GM23338 (cell line): ENCODE measurements at regions not wholly inside any gene's neighbourhood (a gene's known extent, or its start where the extent isn't known, plus 50 kb on each side); places are given as distances from the start of the nearest gene placed in this dataset.

ENCODE experiments used
- ATAC-seq: fragments of 200-7000 bp; cut with Tn5 transposase; 3 replicates; pipeline ENCODE4 v1.9.1; 2020
- DNase-seq: peaks from one replicate; pipeline ENCODE4 v3.0.0-alpha.2; 2015; ENCODE audit warnings: low spot score
- H2AFZ ChIP-seq: fragments of 200-600 bp; sonication (generic); 2 replicates; pipeline ENCODE4 v1.8.0; 2016; ENCODE audit warnings: antibody characterized with exemption, mild to moderate bottlenecking, moderate library complexity
- H3F3A ChIP-seq: fragments of 200-600 bp; sonication (generic); replicated peaks from 2 replicates; pipeline ENCODE4 v1.8.0; 2017; ENCODE audit warnings: antibody characterized with exemption, mixed run types, low read depth
- H3K27ac ChIP-seq: fragments of 200-600 bp; sonication (generic); 2 replicates; pipeline ENCODE4 v1.6.1; 2016; ENCODE audit warnings: low read depth
- H3K27me3 ChIP-seq: fragments of 200-600 bp; sonication (generic); 2 replicates; pipeline ENCODE4 v1.8.0; 2016; ENCODE audit warnings: mild to moderate bottlenecking, mixed run types, moderate library complexity; ENCODE audit not compliant: insufficient read depth
- H3K36me3 ChIP-seq: fragments of 200-600 bp; sonication (generic); 2 replicates; pipeline ENCODE4 v1.8.0; 2016; ENCODE audit warnings: mild to moderate bottlenecking; ENCODE audit not compliant: insufficient read depth
- H3K4me1 ChIP-seq: fragments of 200-600 bp; sonication (generic); 2 replicates; pipeline ENCODE4 v1.8.0; 2016; ENCODE audit warnings: mild to moderate bottlenecking, moderate library complexity; ENCODE audit not compliant: insufficient read depth
- H3K4me2 ChIP-seq: fragments of 200-600 bp; sonication (generic); 2 replicates; pipeline ENCODE4 v1.7.1; 2017; ENCODE audit warnings: mixed run types
- H3K4me3 ChIP-seq: fragments of 200-600 bp; sonication (generic); 2 replicates; pipeline ENCODE4 v1.6.1; 2016; ENCODE audit warnings: mixed run types
- H3K79me2 ChIP-seq: fragments of 200-600 bp; sonication (generic); replicated peaks from 2 replicates; pipeline ENCODE4 v1.8.0; 2017; ENCODE audit warnings: mild to moderate bottlenecking; ENCODE audit not compliant: insufficient read depth
- H3K9me2 ChIP-seq: fragments of 200-600 bp; sonication (generic); 2 replicates; pipeline ENCODE4 v1.8.0; 2017; ENCODE audit not compliant: insufficient read depth
- H4K20me1 ChIP-seq: fragments of 200-600 bp; sonication (generic); replicated peaks from 2 replicates; pipeline ENCODE4 v1.8.0; 2017; ENCODE audit warnings: mild to moderate bottlenecking; ENCODE audit not compliant: insufficient read depth
- H3K27ac Mint-ChIP-seq: 2 replicates; pipeline ENCODE4 v1.8.0; 2020; ENCODE audit warnings: inconsistent platforms, mild to moderate bottlenecking, moderate library complexity, mixed read lengths
- H3K27me3 Mint-ChIP-seq: 3 replicates; pipeline ENCODE4 v1.8.0; 2022; ENCODE audit warnings: low read depth, mild to moderate bottlenecking, moderate library complexity, mixed read lengths, inconsistent platforms; ENCODE audit not compliant: insufficient read depth, poor library complexity
- H3K36me3 Mint-ChIP-seq: 3 replicates; pipeline ENCODE4 v1.8.0; 2021; ENCODE audit warnings: low read depth, mild to moderate bottlenecking, inconsistent platforms, moderate library complexity, mixed read lengths
- H3K4me1 Mint-ChIP-seq: 3 replicates; pipeline ENCODE4 v1.8.0; 2020; ENCODE audit warnings: mild to moderate bottlenecking, inconsistent platforms, mixed read lengths
- H3K4me3 Mint-ChIP-seq: 3 replicates; pipeline ENCODE4 v1.8.0; 2021; ENCODE audit warnings: moderate library complexity, mild to moderate bottlenecking, inconsistent platforms, mixed read lengths
- H3K9me3 Mint-ChIP-seq: 3 replicates; pipeline ENCODE4 v1.8.0; 2020; ENCODE audit warnings: moderate library complexity, mild to moderate bottlenecking, inconsistent platforms, mixed read lengths
- CREB1 ChIP-seq: fragments of 250-450 bp; sonication (Bioruptor Pico); IDR thresholded peaks from 2 replicates; pipeline ENCODE4 v1.5.0; 2020; ENCODE audit warnings: low read depth, mild to moderate bottlenecking, moderate library complexity
- EZH2 ChIP-seq: fragments of 200-600 bp; sonication (generic); IDR thresholded peaks from one replicate; pipeline ENCODE4 v1.8.0; 2017; ENCODE audit warnings: antibody characterized with exemption, mild to moderate bottlenecking, low read depth; ENCODE audit not compliant: unreplicated experiment
- EZH2phosphoT487 ChIP-seq: fragments of 200-600 bp; sonication (generic); IDR thresholded peaks from one replicate; pipeline ENCODE4 v1.8.1; 2018; ENCODE audit warnings: antibody characterized with exemption; ENCODE audit not compliant: unreplicated experiment
- JUNB ChIP-seq: IDR thresholded peaks from one replicate; pipeline ENCODE4 v1.6.1; 2016; ENCODE audit warnings: antibody characterized with exemption; ENCODE audit not compliant: unreplicated experiment
- NANOG ChIP-seq: IDR thresholded peaks from 2 replicates; pipeline ENCODE4 v1.6.1; 2016; ENCODE audit warnings: antibody characterized with exemption, borderline replicate concordance
- POLR2AphosphoS5 ChIP-seq: IDR thresholded peaks from 2 replicates; pipeline ENCODE4 v1.6.1; 2016; ENCODE audit warnings: antibody characterized with exemption, low read depth
- STAT1 ChIP-seq: IDR thresholded peaks from one replicate; pipeline ENCODE4 v1.6.1; 2016; ENCODE audit warnings: antibody characterized with exemption; ENCODE audit not compliant: unreplicated experiment
- ZNF114 ChIP-seq: fragments of 250-450 bp; sonication (Bioruptor Pico); IDR thresholded peaks from 2 replicates; pipeline ENCODE4 v1.5.0; 2020; ENCODE audit warnings: mild to moderate bottlenecking, moderate library complexity
- ZNF331 ChIP-seq: fragments of 250-450 bp; sonication (Bioruptor Pico); IDR thresholded peaks from 2 replicates; pipeline ENCODE4 v1.5.0; 2020; ENCODE audit warnings: low read depth, mild to moderate bottlenecking, moderate library complexity
- TF ChIP-seq, protein P1 (sequence below): IDR thresholded peaks from one replicate; pipeline ENCODE4 v1.6.1; 2018; ENCODE audit warnings: antibody characterized with exemption; ENCODE audit not compliant: unreplicated experiment
- TF ChIP-seq, protein P2 (sequence below): IDR thresholded peaks from 2 replicates; pipeline ENCODE4 v1.6.1; 2016; ENCODE audit warnings: antibody characterized with exemption
- TF ChIP-seq, protein P3 (sequence below), 2 experiments: fragments of 200-600 bp in 1 of 2; sonication (generic) in 1 of 2; conservative IDR thresholded peaks; 2 replicates each; pipeline versions ENCODE4 v1.5.1 to v1.6.1; 2016 to 2017; ENCODE audit warnings: antibody characterized with exemption in 2 of 2, low read depth in 2 of 2, mild to moderate bottlenecking in 2 of 2, moderate library complexity in 1 of 2

DNA sequence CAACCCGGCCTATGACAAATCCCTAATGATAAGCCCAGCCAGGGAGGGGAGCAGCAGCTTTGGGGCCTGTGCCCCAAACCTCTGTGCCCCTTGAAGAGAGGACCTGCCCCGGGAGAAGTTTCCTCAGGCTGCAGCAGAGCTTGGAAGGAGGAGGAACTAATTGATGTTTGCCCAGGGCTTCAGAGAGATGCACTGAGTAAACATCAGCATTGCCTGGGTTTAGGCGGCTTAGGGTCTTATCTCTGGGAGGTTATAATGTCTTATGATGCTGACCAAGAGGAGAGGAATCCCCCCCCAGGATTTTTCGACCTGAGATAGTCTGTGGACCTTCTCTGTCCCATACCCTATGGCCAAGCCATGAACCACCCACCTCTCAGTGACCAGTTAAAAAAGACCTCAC, 148.7 kb upstream of the SDK2 start:
- Histone ChIP-seq H3K27ac (no peak overlapping the region), H4K20me1 (no peaks in the 10 kb centered on the region), H2AFZ (no peak overlapping the region), H3K9me2 (peaks cover 8% of the 10 kb centered on the region; the same call in 1 of the 2 replicates), H3K79me2 (no peaks in the 10 kb centered on the region), H3K4me1 (peaks cover 8% of the 10 kb centered on the region; the same call in 1 of the 2 replicates), H3F3A (no peaks in the 10 kb centered on the region), H3K4me2 (no peak overlapping the region), H3K27me3 (no peaks in the 10 kb centered on the region), H3K36me3 (no peaks in the 10 kb centered on the region), H3K4me3 (no peak overlapping the region)
- Mint-ChIP-seq H3K9me3 (0 out of 3 replicates have a peak, but pooled peaks cover 2% of the 10 kb centered on the region), H3K27me3 (no peaks in the 10 kb centered on the region), H3K27ac (no peak overlapping the region), H3K4me1 (peaks cover 11% of the 10 kb centered on the region), H3K36me3 (no peaks in the 10 kb centered on the region), H3K4me3 (no peak overlapping the region)
- ATAC-seq = no peak
- no peak for TF ChIP-seq ZNF114 (CRISPR knock-in tag)
- TF ChIP-seq EZH2phosphoT487 = no peak
- no peak for DNase-seq

DNA sequence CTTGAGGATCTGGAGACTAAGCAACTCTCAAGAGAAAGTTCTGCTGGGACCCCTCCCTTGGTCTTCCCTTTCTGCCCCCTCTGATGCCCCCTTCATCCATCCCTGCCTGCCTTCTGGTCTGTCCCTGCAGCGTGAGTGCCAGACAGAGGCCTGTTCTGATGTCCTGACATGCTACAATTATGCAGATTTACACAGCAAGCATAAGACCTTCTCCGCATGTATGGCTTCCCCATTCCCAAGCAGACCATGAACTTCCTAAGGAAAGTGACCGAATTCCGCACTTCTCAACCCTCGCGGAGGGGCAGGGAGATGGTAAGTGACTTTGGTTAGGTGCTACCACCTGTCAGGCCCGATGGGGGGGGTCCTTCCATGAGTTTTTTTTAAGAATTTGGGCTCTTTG, 150.1 kb upstream of the SDK2 start:
- Histone ChIP-seq H3K4me2 (no peak overlapping the region), H2AFZ (no peak overlapping the region), H3K27me3 (no peaks in the 10 kb centered on the region), H3K4me3 (no peak overlapping the region), H4K20me1 (no peaks in the 10 kb centered on the region), H3K27ac (no peak overlapping the region), H3K36me3 (no peaks in the 10 kb centered on the region), H3F3A (no peaks in the 10 kb centered on the region), H3K4me1 (peaks cover 8% of the 10 kb centered on the region; the same call in 1 of the 2 replicates), H3K79me2 (no peaks in the 10 kb centered on the region), H3K9me2 (peaks cover 8% of the 10 kb centered on the region; the same call in 1 of the 2 replicates)
- Mint-ChIP-seq H3K36me3 (no peaks in the 10 kb centered on the region), H3K4me3 (no peak overlapping the region), H3K4me1 (peaks cover 6% of the 10 kb centered on the region), H3K9me3 (0 out of 3 replicates have a peak, but pooled peaks cover 2% of the 10 kb centered on the region), H3K27ac (no peak overlapping the region), H3K27me3 (no peaks in the 10 kb centered on the region)
- DNase-seq = no peak
- no peak for ATAC-seq
- no peak for TF ChIP-seq NANOG
- TF ChIP-seq STAT1 = no peak
- TF ChIP-seq EZH2 = no peak
- TF ChIP-seq ZNF331 = no peak
- TF ChIP-seq, protein P1, sequence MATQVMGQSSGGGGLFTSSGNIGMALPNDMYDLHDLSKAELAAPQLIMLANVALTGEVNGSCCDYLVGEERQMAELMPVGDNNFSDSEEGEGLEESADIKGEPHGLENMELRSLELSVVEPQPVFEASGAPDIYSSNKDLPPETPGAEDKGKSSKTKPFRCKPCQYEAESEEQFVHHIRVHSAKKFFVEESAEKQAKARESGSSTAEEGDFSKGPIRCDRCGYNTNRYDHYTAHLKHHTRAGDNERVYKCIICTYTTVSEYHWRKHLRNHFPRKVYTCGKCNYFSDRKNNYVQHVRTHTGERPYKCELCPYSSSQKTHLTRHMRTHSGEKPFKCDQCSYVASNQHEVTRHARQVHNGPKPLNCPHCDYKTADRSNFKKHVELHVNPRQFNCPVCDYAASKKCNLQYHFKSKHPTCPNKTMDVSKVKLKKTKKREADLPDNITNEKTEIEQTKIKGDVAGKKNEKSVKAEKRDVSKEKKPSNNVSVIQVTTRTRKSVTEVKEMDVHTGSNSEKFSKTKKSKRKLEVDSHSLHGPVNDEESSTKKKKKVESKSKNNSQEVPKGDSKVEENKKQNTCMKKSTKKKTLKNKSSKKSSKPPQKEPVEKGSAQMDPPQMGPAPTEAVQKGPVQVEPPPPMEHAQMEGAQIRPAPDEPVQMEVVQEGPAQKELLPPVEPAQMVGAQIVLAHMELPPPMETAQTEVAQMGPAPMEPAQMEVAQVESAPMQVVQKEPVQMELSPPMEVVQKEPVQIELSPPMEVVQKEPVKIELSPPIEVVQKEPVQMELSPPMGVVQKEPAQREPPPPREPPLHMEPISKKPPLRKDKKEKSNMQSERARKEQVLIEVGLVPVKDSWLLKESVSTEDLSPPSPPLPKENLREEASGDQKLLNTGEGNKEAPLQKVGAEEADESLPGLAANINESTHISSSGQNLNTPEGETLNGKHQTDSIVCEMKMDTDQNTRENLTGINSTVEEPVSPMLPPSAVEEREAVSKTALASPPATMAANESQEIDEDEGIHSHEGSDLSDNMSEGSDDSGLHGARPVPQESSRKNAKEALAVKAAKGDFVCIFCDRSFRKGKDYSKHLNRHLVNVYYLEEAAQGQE = no peak
- TF ChIP-seq, protein P2, sequence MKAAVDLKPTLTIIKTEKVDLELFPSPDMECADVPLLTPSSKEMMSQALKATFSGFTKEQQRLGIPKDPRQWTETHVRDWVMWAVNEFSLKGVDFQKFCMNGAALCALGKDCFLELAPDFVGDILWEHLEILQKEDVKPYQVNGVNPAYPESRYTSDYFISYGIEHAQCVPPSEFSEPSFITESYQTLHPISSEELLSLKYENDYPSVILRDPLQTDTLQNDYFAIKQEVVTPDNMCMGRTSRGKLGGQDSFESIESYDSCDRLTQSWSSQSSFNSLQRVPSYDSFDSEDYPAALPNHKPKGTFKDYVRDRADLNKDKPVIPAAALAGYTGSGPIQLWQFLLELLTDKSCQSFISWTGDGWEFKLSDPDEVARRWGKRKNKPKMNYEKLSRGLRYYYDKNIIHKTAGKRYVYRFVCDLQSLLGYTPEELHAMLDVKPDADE = no peak
- TF ChIP-seq CREB1 (CRISPR knock-in tag) = no peak
- TF ChIP-seq, protein P3, sequence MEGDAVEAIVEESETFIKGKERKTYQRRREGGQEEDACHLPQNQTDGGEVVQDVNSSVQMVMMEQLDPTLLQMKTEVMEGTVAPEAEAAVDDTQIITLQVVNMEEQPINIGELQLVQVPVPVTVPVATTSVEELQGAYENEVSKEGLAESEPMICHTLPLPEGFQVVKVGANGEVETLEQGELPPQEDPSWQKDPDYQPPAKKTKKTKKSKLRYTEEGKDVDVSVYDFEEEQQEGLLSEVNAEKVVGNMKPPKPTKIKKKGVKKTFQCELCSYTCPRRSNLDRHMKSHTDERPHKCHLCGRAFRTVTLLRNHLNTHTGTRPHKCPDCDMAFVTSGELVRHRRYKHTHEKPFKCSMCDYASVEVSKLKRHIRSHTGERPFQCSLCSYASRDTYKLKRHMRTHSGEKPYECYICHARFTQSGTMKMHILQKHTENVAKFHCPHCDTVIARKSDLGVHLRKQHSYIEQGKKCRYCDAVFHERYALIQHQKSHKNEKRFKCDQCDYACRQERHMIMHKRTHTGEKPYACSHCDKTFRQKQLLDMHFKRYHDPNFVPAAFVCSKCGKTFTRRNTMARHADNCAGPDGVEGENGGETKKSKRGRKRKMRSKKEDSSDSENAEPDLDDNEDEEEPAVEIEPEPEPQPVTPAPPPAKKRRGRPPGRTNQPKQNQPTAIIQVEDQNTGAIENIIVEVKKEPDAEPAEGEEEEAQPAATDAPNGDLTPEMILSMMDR (conservative IDR thresholded peaks at IDR 0.05; ENCODE audit: low read depth in 2 of 2) = no peak
- TF ChIP-seq POLR2AphosphoS5 = no peak
- no peak for TF ChIP-seq ZNF114 (CRISPR knock-in tag)
- no peak for TF ChIP-seq JUNB
